NCI-H2196 treated with DMSO at 0.1 percent for 48 hours (cell line): ENCODE measurements at regions not wholly inside any gene's neighbourhood (a gene's known extent, or its start where the extent isn't known, plus 50 kb on each side); places are given as distances from the start of the nearest gene placed in this dataset.

ENCODE experiments used
- DNase-seq: peaks from one replicate; lab custom pipeline; 2025; ENCODE audit not compliant: unreplicated experiment; lab: John Stamatoyannopoulos, UW

DNA sequence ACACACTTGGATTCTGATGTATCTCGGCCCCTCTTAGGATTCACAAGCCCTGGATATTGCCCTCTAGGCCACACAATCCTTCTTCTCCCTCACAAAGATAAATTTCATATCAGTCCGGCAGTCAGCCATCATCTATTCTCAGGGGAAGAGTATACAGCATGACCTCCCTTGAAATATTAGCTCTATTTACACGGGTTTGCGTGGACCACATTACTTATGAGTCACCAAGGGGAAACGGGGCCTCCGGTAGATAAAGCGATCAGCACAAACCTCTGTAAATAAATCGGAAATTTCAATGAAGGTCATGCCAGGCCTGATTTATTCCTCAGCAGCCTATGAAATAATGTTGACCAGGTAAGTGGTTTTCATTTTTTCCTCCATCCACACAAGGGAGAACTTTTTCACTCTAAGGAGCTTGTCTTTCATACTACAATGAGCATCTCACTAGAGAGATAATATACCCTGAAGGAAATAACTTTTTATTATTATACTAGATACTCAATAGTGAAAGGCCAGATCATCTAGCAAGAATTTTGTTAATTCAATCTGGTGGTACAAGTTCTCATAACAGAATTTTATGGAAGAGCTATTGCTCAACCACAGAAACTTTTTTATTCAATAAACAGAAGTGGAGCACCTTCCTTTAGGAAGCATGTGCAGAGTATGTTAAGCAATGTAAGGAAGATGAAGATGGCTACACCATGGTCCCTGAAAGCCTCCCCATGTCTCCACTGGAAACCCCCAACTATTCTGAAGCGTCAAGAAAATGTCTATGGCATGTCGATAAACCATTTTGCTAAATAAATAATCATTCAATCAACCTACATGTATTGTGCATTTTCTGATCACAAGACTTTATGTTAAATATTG, 125.2 kb upstream of the PIK3C3 start:
- DNase-seq, result no peak

DNA sequence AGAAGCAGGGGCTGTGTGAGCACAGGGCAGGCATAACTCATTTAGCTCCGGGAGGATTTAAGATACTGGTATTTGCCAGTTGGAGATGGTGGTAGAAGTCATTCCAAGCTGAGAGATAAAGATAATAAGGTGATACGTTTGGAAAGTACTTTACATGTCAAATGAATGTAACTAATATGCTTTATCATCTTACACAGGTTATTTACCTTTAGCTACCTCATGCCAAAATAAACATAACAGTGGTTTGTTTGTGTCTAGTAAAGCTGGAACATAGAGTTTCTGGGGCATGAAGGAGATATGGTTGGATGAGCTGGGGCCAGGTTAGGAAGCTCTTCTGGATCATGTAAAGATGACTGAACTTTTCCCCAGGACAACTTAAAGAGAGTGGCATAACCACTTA, 126.9 kb upstream of the PIK3C3 start:
- no peak for DNase-seq

DNA sequence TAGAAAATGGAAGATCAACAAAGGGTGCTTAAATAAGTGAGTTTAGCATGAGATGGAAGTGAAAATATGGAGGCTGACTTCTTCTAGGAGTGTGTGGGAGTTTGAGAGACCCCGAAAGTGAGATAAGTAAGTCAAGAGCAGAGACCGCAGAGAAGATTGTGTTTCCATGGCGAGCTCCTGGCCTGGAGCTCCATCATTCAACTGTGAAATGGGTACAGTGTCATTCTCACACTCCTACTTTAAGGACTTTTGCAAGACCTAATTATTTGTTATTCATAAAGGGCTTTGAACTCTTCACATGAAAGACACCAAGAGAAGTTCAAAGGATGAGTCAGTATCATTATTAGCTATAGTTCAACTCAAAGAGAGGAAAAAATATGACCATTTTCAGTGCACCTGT, 134.2 kb upstream of the PIK3C3 start:
- no peak for DNase-seq

DNA sequence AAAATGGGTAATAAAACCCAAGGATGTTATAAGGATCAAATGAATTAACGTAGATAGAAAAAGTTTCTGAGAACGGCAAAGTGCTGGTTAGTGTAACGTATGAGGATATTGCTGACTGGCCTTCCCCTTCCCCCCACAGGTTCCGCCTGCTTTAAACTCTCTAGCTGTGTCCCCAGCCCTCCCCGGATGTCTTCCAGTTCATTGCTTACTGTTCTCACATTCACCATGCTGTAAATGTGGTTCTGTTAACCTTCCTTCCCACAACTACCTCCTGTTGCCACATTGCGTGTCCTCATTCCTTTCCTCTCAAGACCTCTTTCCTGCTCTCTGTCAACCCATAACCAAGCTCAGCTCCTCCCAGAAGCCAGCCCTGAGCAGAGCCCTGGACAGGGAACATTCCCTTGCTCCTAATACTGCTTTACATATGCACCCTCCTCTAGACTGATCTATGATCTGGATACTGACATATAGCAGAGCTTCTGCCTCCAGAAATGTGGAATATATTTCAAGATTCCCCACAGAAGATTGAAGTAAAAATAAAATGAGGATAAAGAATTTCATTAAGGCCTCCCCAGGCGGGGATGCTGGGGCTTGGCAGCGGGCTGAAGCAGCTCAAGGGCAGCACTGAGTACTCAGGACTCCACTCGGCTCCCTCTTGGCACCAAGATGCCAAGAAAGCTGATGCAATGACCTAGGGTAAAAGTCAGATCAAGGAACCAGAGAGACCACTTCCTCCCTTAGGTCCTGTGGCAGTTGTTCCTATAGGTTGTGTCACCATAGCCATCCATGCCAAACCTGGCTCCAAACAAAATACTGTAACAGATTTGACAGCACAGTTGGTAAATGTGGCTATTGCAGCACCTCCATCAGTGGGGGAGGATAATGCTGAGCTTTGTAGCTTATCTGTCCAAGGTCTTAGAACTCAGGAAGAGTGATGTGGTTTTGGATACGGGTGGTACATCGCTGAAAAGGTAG, 136.4 kb upstream of the PIK3C3 start:
- no peak for DNase-seq

DNA sequence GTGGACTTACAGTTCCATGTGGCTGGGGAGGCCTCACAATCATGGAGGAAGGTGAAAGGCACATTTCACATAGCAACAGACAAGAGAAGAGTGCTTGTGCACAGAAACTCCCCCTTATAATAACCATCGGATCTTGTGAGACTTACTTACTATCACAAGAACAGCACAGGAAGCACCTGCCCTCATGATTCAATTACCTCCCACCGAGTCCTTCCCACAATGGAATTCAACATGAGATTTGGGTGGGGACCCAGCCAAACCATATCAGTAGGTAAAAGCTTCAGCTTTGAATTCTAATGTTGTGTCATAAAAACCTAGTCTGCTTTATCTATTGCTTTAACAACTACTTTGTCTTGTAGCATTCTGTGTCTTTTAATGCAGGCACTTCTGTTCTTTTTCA, 140.4 kb upstream of the PIK3C3 start:
- DNase-seq, result no peak

DNA sequence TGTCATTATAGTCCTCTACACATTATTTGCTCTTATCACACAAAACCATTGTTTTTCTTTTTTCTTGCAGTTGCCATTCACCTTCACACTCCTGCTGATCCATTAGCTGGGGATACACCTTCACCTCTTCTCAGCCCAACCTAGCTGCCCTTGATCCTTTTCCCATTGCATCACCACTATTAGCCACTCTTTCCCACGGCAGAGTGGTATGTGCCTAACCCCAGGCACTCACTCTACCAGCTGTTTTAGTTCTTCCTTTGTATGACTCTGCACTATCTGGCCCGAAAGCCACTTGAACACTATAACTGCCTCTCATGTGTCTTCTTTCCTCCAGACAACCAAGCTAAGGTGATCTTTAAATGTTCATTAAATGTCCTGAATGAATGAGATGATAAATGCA, 145.4 kb upstream of the PIK3C3 start:
- DNase-seq, result no peak

DNA sequence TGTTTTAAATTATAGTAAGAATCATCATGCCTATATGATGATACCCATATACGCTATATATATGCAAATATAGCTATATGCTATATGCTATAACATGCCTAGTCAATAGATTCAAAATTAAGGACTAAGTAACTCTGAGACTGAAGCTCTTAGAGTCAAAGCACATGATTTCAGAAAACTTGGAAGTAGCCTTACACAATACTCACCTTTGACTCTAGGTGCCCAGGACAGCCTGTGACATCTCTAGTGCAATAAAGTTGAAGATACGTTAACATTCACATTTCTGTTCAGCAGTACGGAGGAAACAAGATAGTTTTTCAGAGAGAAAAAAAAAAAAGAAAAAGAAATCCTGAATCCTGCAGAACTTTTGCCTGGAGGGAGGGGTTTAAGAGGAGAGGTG, 149.7 kb upstream of the PIK3C3 start:
- DNase-seq, result no peak

DNA sequence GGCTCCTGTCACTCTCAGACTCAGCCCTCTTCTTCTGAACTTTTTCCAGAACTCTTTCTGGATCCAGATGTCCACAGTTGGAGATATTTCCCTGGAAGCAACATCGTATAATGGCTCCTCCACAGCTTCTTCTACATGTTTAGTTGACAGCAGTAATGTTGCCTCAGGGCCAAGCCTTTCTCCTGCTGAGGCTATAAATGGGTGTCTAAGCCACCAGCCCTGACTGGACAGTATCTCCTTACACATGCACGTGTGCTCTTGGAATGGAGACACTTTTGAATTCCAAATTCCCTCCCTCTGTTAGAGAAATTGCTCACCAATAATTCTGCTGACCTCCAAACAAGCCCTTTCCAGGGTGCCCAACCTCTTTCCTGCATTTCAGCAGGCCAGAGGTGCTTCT, 156.2 kb upstream of the PIK3C3 start:
- DNase-seq, result no peak

DNA sequence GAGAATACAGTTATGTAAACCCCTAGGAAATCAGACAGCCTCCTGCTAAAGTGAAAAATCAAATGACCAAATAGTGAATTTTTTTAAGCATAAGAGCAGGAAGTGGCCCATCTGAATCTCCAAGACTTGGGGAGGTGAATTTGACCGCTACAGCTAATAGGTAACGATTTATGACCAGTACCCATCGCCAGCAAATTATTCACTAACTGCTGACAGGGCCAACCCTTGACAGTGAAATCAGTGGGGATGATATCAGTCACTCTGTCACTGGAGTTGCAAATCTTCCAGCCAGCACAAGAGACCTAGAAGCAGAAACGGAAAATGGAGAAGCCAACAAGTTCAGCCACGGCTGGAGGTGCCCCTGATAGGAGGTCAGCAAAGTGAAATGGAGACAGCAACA, 164.3 kb upstream of the PIK3C3 start:
- no peak for DNase-seq

DNA sequence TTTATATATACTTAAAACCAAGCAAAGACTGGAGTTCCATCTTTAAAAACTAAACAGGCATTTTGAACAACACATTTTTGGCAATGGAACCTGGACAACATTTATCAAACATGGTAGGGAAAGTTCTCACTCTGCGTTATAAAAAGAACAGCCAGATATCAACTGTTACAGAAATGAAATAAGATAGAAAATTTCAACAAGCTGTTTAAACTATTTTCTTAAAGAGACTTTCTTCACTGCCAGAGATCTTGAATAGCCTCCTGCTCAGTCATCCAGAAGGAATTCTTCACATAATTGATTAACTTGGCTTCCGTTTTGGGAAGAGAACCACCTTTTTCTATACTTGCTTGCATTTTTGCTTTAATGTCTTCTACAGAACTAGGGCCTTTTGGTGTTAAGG, 166.0 kb upstream of the PIK3C3 start:
- DNase-seq, result no peak

DNA sequence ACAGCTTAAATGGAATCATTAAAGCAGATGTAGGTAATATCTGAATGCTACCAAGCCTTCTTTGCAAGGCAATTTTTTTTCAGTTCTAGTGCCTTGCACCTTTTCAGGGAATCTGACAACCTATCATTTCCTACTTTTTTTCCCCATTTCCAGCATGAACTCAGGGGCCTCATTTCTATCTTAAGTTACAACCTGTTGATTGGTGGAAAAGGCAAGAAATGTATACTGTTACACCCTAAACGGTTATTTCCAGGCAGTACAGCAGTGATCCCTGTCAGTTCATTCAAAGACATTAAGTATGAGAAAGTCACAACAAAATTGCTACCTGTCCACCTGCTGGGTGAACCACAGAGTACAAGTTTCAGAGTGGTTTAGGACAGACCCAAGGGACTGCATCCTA, 171.2 kb upstream of the PIK3C3 start:
- DNase-seq, result no peak

DNA sequence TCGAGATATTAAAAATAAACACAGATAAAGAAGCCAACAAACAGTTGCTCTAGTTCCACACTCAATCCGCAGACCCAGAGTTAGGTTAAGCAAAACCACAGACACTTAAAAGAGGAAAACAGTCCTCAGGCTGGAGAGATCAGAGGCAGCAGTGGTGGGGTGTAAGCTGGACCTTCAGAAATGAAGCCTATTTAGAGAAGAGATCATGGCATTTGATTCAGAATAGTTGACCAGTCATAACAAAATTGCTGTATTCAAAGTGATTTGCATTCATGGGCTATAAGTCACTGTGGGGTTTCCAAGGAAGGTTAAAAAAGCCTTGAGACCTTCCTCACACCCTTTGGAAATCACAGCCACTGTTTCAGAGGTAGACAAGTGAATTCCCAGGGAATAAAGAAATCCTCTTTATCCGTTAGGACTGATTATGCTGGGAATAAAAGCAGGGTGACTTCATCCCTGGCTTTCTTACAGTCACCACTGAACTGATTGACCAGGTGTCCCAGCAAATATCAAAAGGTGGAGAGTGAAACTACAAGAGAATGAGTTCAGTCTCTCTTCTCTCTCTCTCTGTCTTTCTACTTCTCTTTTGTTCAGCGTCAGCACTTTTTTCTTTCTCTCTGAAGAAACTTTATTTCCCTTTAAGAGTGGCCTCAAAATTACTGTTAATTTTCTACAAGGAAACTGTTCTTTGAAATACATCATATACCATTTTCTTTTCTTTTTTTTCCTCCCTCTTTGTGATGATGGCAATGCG, 171.8 kb upstream of the PIK3C3 start:
- DNase-seq, result no peak

DNA sequence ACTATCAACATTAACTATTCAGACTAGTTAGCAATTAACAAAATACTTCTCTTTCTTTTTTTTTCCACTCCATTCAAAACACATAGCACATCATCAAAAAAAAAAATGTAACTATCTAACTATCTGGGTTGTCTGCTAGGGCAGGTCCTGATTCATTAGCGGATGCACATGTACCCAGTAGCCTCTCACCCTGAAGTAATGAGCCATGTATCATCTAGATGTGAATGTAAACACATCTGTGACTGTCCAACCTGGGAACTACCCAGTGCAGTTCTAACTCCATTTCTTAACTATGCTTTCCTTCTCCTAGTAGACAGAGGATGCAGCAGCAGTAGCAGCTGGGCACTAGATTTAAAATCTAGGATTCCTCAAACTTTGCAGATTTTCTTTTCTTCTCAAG, 183.1 kb upstream of the PIK3C3 start:
- no peak for DNase-seq

DNA sequence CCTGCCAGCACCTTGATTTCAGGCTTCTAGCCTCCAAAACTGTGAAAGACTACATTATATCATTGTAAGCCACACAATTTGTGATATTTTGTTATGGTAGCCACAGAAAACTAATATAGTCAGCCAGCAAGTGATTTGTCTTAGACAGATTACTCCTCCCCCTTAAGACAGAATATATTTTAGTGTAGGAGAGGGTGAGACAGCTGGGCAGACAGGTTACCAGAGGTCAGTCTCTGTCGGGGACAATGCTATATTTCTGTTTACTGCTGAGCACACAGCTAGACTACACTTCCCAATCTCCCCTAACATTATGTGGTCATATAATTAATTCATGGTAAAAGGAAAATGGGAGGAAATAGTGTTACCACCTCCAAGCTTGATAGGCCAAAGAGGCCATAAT, 185.8 kb upstream of the PIK3C3 start:
- DNase-seq, result no peak

DNA sequence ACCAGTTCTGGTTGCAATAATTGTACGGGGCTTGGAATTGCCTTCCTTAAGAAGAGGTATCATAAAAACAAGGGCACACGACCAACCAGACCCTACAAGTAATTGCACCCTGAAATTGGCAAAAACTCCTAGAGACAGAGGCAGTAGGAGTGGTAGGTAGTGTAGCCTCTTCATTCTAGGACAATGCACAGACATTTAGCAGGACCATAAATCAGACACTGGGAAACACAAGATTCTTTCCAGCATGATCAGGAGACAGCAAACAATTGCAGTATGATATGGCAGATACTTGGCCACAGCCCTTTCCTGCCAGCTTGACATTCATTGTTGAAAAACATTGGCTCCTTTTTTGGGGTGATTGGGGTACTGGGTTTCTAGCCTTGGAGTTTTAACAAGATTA, 186.6 kb upstream of the PIK3C3 start:
- no peak for DNase-seq

DNA sequence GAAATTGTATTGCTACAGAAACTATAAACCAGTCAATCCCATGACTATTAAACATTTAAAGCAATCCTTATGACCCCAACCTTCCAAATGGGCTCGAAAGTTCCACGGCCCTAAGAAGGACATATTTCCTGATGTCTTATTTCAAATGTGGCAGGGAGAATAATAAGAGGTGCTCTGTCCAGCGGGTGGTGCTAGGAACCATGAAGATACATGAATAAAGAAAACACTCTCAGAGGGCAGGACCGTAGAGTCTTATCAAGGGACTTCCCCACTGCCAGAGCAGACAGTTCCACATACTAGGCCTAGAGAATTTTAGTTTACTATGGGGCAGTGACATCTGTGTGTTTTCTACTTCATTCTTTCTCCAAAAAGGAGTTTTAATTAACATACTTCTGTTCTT, 187.1 kb upstream of the PIK3C3 start:
- DNase-seq, result no peak

DNA sequence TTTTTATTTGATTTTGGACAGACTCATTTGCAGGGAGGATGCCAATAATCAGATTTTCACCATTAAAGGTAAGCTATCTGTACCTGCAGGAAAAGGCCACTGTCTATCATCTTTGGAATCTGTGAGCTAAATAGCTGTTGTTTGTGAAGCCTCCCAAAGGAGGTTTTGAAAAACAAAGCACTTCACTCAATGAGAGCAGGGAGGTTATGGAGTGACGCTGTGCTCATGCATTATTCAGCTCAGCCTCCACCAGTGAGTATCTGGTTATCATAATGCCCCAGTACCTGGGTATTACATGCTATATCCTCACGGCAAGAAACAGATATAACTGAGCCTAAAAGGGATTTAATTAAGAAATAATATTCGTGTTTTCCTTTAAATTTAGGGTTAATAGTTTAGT, 189.6 kb upstream of the PIK3C3 start:
- DNase-seq, result no peak

DNA sequence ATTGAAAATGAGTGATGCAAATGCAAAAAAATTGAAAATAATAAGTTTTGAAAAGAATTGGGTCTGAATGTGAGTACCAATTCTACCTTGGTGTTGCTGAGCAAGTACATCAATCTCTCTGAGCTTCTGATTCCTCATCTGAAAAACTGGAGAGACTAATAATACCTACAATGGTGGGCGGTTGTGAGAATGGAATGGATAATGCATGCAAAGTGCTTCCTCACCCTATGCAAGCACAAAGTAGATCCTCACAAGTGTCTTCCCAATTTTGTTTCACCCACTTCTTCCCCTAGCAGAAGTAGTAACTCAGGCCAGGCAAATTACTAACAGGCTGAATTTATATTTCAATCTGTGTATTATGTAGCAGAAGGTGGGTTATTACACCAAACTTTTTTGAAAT, 191.7 kb upstream of the PIK3C3 start:
- no peak for DNase-seq

DNA sequence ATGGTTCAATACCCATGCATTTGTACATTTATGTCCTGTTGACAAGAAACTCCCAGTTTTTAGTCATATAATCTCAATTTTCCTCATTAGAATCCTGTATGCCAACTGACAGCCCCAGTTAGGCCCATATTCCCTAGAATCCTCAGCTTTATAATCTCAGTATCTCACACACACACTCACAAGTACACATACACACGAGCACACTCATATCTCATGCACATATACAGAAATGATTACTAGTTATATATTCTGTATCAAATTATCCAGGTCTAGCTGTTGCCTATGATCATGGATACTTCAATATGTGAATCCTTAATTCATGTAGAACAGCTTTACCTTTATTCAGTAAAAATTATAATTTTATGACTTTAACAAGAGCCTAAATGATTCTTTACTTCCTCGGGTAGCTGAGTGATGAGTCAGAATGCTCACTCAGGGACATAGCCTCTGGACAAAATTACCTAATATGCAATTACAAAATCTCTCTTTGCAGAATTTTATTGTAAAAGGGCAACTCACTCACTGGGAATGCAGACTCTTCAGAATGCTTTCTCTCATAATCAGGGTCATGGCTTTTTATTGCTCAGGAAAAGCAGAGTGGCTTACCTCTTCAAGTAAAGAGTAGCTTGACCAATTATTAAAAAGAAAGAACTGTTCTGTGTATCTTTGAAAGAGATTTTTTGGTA, 193.6 kb upstream of the PIK3C3 start:
- DNase-seq, result no peak

DNA sequence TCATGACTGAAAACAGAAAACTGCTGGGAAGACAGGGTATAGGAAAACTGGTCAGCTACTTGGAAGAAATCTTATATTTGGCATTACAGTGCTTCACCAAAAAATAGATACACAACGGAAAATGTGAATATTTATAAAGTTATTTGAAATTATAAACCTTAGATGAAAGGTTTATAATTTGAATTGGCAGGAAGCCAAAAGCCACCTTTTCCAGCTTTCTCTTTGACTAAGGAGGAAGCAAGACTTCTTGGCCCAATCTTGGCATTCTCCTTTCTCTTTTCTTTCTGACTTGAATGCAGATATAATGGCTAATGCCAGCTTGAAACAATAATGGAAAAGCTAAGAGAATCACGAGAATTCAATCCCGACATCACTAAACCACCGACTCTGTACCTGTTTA, 196.5 kb upstream of the PIK3C3 start:
- no peak for DNase-seq

DNA sequence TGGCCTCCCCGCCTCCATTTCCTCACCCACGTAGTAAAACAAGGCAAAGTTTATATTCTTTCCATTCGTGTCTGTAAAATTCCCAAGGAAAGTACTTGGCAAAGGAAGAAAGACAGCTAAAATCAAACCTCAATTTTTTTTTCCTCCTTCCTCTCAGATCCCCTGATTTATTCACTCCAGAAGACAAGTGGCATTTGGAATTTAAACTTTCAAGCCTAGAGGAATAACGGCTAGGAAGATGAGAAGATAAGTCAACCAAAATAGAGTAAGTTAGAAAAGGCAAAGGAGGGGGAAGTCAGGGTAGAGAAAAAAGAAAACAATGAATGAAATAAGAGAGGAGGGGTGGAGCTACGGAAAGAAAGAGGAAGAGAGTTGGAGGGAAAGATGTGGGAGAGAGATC, 198.9 kb upstream of the PIK3C3 start:
- DNase-seq, result no peak
